Loucy (cell line): ENCODE measurements at regions not wholly inside any gene's neighbourhood (a gene's known extent, or its start where the extent isn't known, plus 50 kb on each side); places are given as distances from the start of the nearest gene placed in this dataset.

ENCODE experiments used
- H2AFZ ChIP-seq: fragments of 200-600 bp; sonication (generic); 2 replicates; pipeline ENCODE4 v1.6.0; 2016; ENCODE audit warnings: antibody characterized with exemption, mild to moderate bottlenecking, low read length, moderate library complexity
- H3F3A ChIP-seq: fragments of 200-600 bp; 2 replicates; pipeline ENCODE4 v1.6.0; 2016; ENCODE audit warnings: antibody characterized with exemption, low read depth, mild to moderate bottlenecking
- H3K27me3 ChIP-seq: fragments of 200-600 bp; sonication (generic); 2 replicates; pipeline ENCODE4 v1.6.1; 2014; ENCODE audit warnings: low read length, mild to moderate bottlenecking; ENCODE audit not compliant: insufficient read depth, poor library complexity, severe bottlenecking
- H3K36me3 ChIP-seq: fragments of 200-600 bp; sonication (generic); 2 replicates; pipeline ENCODE4 v1.6.1; 2016; ENCODE audit warnings: low read length; ENCODE audit not compliant: insufficient read depth
- H3K4me1 ChIP-seq: fragments of 200-600 bp; sonication (generic); 2 replicates; pipeline ENCODE4 v1.5.1; 2014; ENCODE audit warnings: low read length, mild to moderate bottlenecking; ENCODE audit not compliant: insufficient read depth, poor library complexity, severe bottlenecking
- H3K4me2 ChIP-seq: fragments of 200-600 bp; sonication (generic); 2 replicates; pipeline ENCODE4 v1.6.0; 2014; ENCODE audit warnings: antibody characterized with exemption, low read length, low read depth, mild to moderate bottlenecking; ENCODE audit not compliant: poor library complexity, severe bottlenecking
- H3K4me3 ChIP-seq: fragments of 200-600 bp; sonication (generic); 2 replicates; pipeline ENCODE4 v1.5.1; 2014; ENCODE audit warnings: low read length, mild to moderate bottlenecking, mixed read lengths; ENCODE audit not compliant: poor library complexity, severe bottlenecking
- H3K79me2 ChIP-seq: fragments of 200-600 bp; sonication (generic); 2 replicates; pipeline ENCODE4 v1.6.1; 2014; ENCODE audit warnings: low read length; ENCODE audit not compliant: insufficient read depth
- H3K9ac ChIP-seq: fragments of 200-600 bp; sonication (generic); 2 replicates; pipeline ENCODE4 v1.6.0; 2014; ENCODE audit warnings: mild to moderate bottlenecking, low read depth, low read length, moderate library complexity; ENCODE audit not compliant: poor library complexity, severe bottlenecking
- H3K9me2 ChIP-seq: fragments of 200-600 bp; sonication (generic); replicated peaks from 2 replicates; pipeline ENCODE4 v1.6.1; 2016; ENCODE audit warnings: low read depth, low read length, mixed read lengths
- H3K9me3 ChIP-seq: fragments of 200-600 bp; sonication (generic); 2 replicates; pipeline ENCODE4 v1.6.1; 2014; ENCODE audit warnings: mild to moderate bottlenecking, antibody characterized with exemption, low read length, low read depth; ENCODE audit not compliant: insufficient read depth
- H4K20me1 ChIP-seq: fragments of 200-600 bp; sonication (generic); 2 replicates; pipeline ENCODE4 v1.6.0; 2014; ENCODE audit warnings: antibody characterized with exemption, low read length, mild to moderate bottlenecking; ENCODE audit not compliant: insufficient read depth, poor library complexity, severe bottlenecking
- CTCF ChIP-seq: fragments of 200-600 bp; sonication (generic); conservative IDR thresholded peaks from 2 replicates; pipeline ENCODE4 v1.5.1; 2014; ENCODE audit warnings: mild to moderate bottlenecking, antibody characterized with exemption, low read length
- EZH2phosphoT487 ChIP-seq: fragments of 200-600 bp; IDR thresholded peaks from 2 replicates; pipeline ENCODE4 v1.6.1; 2018; ENCODE audit warnings: antibody characterized with exemption, mild to moderate bottlenecking, moderate library complexity, borderline replicate concordance

DNA sequence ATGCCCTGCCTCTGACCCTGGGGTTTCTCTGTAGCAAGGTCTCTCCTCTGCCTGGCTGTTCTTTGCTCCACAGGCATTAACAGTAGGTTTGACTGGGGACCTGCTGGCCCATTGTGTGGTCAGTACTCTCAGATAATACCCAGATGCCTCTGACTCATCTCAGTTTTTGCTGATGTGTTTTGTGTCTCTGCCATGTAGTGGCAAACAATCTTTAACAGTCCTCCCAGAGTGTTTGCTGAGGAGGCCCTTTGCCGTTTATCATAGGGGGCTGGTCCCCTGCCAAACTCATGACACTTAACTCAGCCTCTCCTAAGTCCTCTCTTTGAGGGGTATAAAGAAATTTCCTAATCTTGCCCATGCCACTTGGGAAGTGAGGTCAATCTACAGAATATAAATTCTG is 793.7 kb upstream of the FANCL start:
- no peaks in the 10 kb centered on the region for H3K27me3 ChIP-seq
- H3K4me3 ChIP-seq, result no peak overlapping the region
- no peak for TF ChIP-seq EZH2phosphoT487
- TF ChIP-seq CTCF, result no peak
- H4K20me1 ChIP-seq, result no peaks in the 10 kb centered on the region
- H3K4me2 ChIP-seq, result no peak overlapping the region
- H2AFZ ChIP-seq, result no peak overlapping the region
- H3K4me1 ChIP-seq, result no peaks in the 10 kb centered on the region
- no peaks in the 10 kb centered on the region for H3K79me2 ChIP-seq
- no peaks in the 10 kb centered on the region for H3K9me2 ChIP-seq
- no peak overlapping the region for H3K9ac ChIP-seq
- no peaks in the 10 kb centered on the region for H3F3A ChIP-seq
- H3K9me3 ChIP-seq, result no peaks in the 10 kb centered on the region
- no peaks in the 10 kb centered on the region for H3K36me3 ChIP-seq

GRCh38 chr2:59034106-59034505 is 793.0 kb upstream of the FANCL start:
- H3K36me3 ChIP-seq, result no peaks in the 10 kb centered on the region
- no peak for TF ChIP-seq CTCF
- TF ChIP-seq EZH2phosphoT487, result no peak

DNA sequence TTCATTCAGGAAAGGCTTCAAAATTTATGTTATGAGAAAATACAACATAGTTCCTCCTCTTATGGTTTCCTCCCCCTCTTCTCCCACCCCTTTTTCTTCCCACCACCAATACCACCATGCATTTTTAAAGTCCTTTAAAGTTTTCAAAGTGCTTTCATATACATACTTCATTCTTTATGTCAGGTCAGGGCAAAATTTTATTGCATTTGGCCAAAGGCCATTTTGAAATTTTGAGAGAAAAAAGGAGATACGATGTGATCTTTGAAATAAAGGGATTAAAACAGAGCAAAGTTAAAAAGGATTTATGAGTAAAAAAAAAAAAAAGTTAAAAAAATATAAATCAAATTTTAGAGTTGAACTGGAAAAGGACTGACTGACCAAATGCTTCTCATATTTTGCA is 792.5 kb upstream of the FANCL start:
- no peaks in the 10 kb centered on the region for H3K4me1 ChIP-seq
- H2AFZ ChIP-seq, result no peak overlapping the region
- H3K27me3 ChIP-seq, result no peaks in the 10 kb centered on the region
- no peak for TF ChIP-seq CTCF
- TF ChIP-seq EZH2phosphoT487, result no peak
- no peaks in the 10 kb centered on the region for H3K9me2 ChIP-seq
- H4K20me1 ChIP-seq, result no peaks in the 10 kb centered on the region
- no peaks in the 10 kb centered on the region for H3K9me3 ChIP-seq
- no peaks in the 10 kb centered on the region for H3K36me3 ChIP-seq
- H3K79me2 ChIP-seq, result no peaks in the 10 kb centered on the region
- H3K4me3 ChIP-seq, result no peak overlapping the region
- no peak overlapping the region for H3K9ac ChIP-seq
- H3F3A ChIP-seq, result no peaks in the 10 kb centered on the region
- no peak overlapping the region for H3K4me2 ChIP-seq

More at GRCh38 chr2:59034106-59034505, 793.0 kb upstream of the FANCL start:
- Histone ChIP-seq H3K4me3 (no peak overlapping the region), H3K9ac (no peak overlapping the region), H2AFZ (no peak overlapping the region), H3K4me1 (no peaks in the 10 kb centered on the region), H3K9me2 (no peaks in the 10 kb centered on the region), H3K79me2 (no peaks in the 10 kb centered on the region), H3F3A (no peaks in the 10 kb centered on the region), H3K27me3 (no peaks in the 10 kb centered on the region), H4K20me1 (no peaks in the 10 kb centered on the region), H3K9me3 (no peaks in the 10 kb centered on the region), H3K4me2 (no peak overlapping the region)
